Fibroblast of lung (primary cell): ENCODE measurements at regions not wholly inside any gene's neighbourhood (a gene's known extent, or its start where the extent isn't known, plus 50 kb on each side); places are given as distances from the start of the nearest gene placed in this dataset.

Experiments used
- DNase-seq, 2 donors: peaks; one replicate each; pipeline versions ENCODE4 v3.0.0 to v3.0.0-alpha.2; 2010; ENCODE audit warnings: low read depth in 2 of 2
- H2AFZ ChIP-seq: 2 replicates; pipeline ENCODE4 v1.5.1; 2012; ENCODE audit warnings: low read length, control low read depth, inconsistent platforms
- H3K27ac ChIP-seq: 2 replicates; pipeline ENCODE4 v1.5.1; 2011; ENCODE audit warnings: low read length, control low read depth; ENCODE audit not compliant: insufficient read depth
- H3K27me3 ChIP-seq: 2 replicates; pipeline ENCODE4 v1.5.1; 2011; ENCODE audit warnings: mild to moderate bottlenecking, low read length; ENCODE audit not compliant: control insufficient read depth, insufficient read depth
- H3K36me3 ChIP-seq: 2 replicates; pipeline ENCODE4 v1.5.1; 2011; ENCODE audit warnings: low read length; ENCODE audit not compliant: control insufficient read depth, insufficient read depth
- H3K4me1 ChIP-seq: 2 replicates; pipeline ENCODE4 v1.5.1; 2011; ENCODE audit warnings: low read length; ENCODE audit not compliant: control insufficient read depth, insufficient read depth; ENCODE audit errors: extremely low read depth
- H3K4me2 ChIP-seq: 2 replicates; pipeline ENCODE4 v1.5.1; 2011; ENCODE audit warnings: low read length, control low read depth; ENCODE audit not compliant: insufficient read depth; ENCODE audit errors: extremely low read depth
- H3K4me3 ChIP-seq, 4 experiments: fragments of 200-600 bp in 1 of 4; sonication (generic) in 1 of 4; replicated peaks in 1 of 4; 2 replicates each; pipeline ENCODE4 v1.5.1; 2011 to 2016; ENCODE audit warnings: low read length in 4 of 4, low read depth in 3 of 4, mild to moderate bottlenecking in 3 of 4, control low read depth in 2 of 4, inconsistent platforms in 1 of 4, mixed read lengths in 1 of 4; ENCODE audit not compliant: insufficient read depth in 1 of 4; ENCODE audit errors: control extremely low read depth in 1 of 4
- H3K79me2 ChIP-seq: 2 replicates; pipeline ENCODE4 v1.5.1; 2012; ENCODE audit warnings: mild to moderate bottlenecking, low read length, inconsistent platforms; ENCODE audit not compliant: control insufficient read depth, insufficient read depth
- H3K9ac ChIP-seq: 2 replicates; pipeline ENCODE4 v1.5.1; 2011; ENCODE audit warnings: mild to moderate bottlenecking, low read length, control low read depth; ENCODE audit not compliant: insufficient read depth
- H3K9me3 ChIP-seq: 2 replicates; pipeline ENCODE4 v1.5.1; 2012; ENCODE audit warnings: low read depth, low read length; ENCODE audit not compliant: control insufficient read depth, insufficient read depth
- H4K20me1 ChIP-seq: 2 replicates; pipeline ENCODE4 v1.5.1; 2011; ENCODE audit warnings: low read length; ENCODE audit not compliant: control insufficient read depth, insufficient read depth; ENCODE audit errors: extremely low read depth
- EZH2 ChIP-seq: IDR thresholded peaks from 2 replicates; pipeline ENCODE4 v1.5.1; 2012; ENCODE audit warnings: low read length, control low read depth, mild to moderate bottlenecking; ENCODE audit errors: missing control alignments
- TF ChIP-seq, protein P1 (sequence below), 2 donors: IDR thresholded peaks in 1 of 2; conservative IDR thresholded peaks in 1 of 2; 1 replicate in 1 of 2; 2 replicates in 1 of 2; pipeline ENCODE4 v1.5.1; 2011 to 2012; ENCODE audit warnings: low read length in 2 of 2, control low read depth in 1 of 2, inconsistent platforms in 1 of 2, low read depth in 1 of 2, mild to moderate bottlenecking in 1 of 2

DNA sequence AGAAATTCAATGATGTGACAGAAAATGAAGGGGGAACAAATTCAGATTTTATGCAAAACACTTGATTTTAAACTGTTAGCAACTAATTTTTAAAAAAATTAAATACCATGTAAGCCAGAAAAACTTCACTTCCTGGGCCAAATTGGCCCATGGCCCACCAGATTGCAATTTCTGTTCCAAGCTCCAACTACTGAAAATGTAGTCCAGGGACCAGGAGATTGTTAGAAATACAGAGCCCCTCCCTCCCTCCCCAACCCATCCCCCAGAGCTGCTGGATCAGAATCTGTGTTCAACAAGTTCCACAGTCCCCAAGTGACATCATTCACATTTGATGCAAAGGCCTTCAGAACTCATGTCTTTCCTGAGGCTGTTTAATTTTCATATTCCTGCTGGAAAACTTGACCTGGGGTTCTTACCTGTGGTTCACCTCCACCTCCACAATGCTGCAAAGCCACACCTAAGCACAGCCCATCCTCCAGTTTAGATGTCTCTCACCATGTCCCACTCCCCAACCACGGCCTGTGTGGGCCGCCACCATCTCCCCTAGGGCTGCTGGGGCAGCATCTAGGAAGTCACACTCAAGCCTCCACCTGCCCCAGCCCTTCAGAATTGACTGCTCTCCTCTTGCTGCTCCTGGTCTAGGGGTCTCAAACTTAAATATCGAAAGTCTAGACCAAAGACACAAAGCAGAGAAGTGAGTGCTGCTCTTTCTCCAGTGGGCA lies 482.0 kb downstream of the UQCRFS1 start:
- TF ChIP-seq, protein P1, sequence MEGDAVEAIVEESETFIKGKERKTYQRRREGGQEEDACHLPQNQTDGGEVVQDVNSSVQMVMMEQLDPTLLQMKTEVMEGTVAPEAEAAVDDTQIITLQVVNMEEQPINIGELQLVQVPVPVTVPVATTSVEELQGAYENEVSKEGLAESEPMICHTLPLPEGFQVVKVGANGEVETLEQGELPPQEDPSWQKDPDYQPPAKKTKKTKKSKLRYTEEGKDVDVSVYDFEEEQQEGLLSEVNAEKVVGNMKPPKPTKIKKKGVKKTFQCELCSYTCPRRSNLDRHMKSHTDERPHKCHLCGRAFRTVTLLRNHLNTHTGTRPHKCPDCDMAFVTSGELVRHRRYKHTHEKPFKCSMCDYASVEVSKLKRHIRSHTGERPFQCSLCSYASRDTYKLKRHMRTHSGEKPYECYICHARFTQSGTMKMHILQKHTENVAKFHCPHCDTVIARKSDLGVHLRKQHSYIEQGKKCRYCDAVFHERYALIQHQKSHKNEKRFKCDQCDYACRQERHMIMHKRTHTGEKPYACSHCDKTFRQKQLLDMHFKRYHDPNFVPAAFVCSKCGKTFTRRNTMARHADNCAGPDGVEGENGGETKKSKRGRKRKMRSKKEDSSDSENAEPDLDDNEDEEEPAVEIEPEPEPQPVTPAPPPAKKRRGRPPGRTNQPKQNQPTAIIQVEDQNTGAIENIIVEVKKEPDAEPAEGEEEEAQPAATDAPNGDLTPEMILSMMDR (conservative IDR thresholded peaks at IDR 0.05 in 1 of 2, IDR thresholded peaks at IDR 0.05 in 1 of 2; ENCODE audit: low read depth in 1 of 2, low read length in 2 of 2) = no peak
- no peak for TF ChIP-seq EZH2
- H3K36me3 ChIP-seq = no peaks in the 10 kb centered on the region
- no peak overlapping the region for H3K9ac ChIP-seq
- H3K27me3 ChIP-seq = no peaks in the 10 kb centered on the region
- no peak for DNase-seq
- no peaks in the 10 kb centered on the region for H4K20me1 ChIP-seq
- no peaks in the 10 kb centered on the region for H3K79me2 ChIP-seq
- H3K4me2 ChIP-seq = no peak overlapping the region
- no peaks in the 10 kb centered on the region for H3K9me3 ChIP-seq
- no peaks in the 10 kb centered on the region for H3K4me1 ChIP-seq
- no peak overlapping the region for H3K27ac ChIP-seq
- no peak overlapping the region for H2AFZ ChIP-seq
- no peak overlapping the region for H3K4me3 ChIP-seq

DNA sequence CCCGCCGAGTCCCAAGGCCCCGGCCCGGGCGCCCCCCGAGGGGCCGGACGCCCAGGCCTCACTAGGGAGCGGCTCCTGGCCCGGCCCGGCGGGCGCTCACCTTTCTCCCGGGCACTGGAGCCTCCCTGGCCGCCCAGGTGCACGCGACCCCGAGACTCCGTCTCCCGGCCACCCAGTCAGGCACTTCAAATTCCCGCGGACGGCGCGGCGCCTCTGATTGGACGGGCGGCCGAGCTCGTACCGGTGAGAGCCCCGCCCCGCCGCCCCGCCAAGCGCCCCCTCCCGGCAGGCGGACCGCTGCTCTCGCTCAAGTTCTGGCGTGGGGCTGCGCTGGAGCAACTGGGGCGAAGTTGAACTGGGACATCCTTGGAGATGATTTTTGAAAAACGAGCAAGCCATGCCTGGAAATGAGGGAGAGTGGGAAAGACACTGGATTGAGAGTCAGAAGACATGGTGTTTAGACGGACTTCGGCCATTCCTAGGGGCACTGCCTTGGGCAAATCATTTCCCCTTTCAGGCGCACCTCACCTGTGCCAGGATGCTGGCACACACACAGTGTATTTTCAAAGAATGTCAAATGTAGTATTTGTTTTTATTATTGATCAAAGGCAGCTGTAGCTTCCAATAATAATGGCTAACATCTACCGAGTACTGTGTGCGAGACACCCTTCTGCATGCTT lies 485.3 kb downstream of the UQCRFS1 start:
- Histone ChIP-seq H3K79me2 (no peaks in the 10 kb centered on the region), H3K4me1 (no peaks in the 10 kb centered on the region), H3K27me3 (no peaks in the 10 kb centered on the region), H2AFZ (no peak overlapping the region), H3K4me3 (peak overlapping the region in 2 of 4 experiments; percentile 38 to 48), H3K4me2 (peak overlapping the region; percentile 4), H3K9me3 (no peaks in the 10 kb centered on the region), H3K36me3 (no peaks in the 10 kb centered on the region), H3K9ac (no peak overlapping the region), H4K20me1 (no peaks in the 10 kb centered on the region), H3K27ac (no peak overlapping the region)
- TF ChIP-seq, protein P1 (conservative IDR thresholded peaks at IDR 0.05 in 1 of 2, IDR thresholded peaks at IDR 0.05 in 1 of 2; ENCODE audit: low read depth in 1 of 2, low read length in 2 of 2) = peak; percentile 21 to 27
- TF ChIP-seq EZH2 = no peak
- peak; percentile 32 to 34 for DNase-seq

DNA sequence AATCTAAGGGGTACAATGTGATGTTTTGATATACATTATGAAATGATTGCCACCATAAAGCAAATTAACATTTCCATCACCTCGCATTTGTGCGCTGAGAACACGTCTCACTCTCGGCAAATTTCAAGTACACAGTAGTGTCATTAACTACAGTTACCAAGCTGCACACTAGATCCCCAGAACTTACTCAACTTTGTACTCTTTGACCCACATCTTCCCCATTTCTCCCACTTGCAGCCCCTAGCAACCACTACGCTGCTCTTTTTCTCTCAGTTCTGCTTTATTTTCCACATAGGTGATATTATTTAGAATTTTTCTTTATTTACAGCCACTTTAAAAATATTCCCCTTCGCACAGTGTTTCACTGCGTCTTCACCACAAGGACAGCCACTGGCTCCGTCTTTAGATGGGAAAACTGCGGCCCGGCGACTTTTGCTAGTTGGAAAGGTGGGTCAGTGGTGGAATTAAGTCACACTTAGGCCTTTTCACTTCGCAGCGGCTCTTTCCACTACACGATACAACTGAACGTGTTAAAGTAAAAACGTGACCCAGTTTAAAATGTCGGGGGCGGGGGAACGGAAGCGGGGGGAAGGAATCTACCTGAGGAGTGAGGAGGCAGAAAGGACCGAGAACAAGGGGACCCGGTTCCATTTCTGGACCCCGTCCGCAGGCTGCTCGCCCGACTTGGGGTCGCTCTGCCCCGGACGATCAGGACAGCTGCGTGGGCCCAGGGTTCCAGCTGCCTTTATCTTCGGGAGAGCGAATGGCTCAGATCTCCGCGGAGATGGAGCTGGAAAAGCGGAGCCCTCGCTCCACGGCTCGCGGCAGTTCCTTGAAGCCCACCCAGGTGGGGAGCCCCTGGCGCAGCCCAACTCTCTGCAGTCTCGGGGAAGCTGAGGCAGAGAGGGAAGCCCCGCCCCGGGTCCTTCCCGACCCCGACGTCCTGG lies 486.1 kb downstream of the UQCRFS1 start:
- peak overlapping the region; percentile 40 for H3K4me2 ChIP-seq
- no peak for DNase-seq
- no peak overlapping the region for H3K9ac ChIP-seq
- no peaks in the 10 kb centered on the region for H3K9me3 ChIP-seq
- no peak overlapping the region for H3K27ac ChIP-seq
- H2AFZ ChIP-seq = no peak overlapping the region
- H3K4me1 ChIP-seq = no peaks in the 10 kb centered on the region
- H3K4me3 ChIP-seq = peak overlapping the region in 2 of 4 experiments; percentile 43 to 48
- no peaks in the 10 kb centered on the region for H3K27me3 ChIP-seq
- H3K79me2 ChIP-seq = no peaks in the 10 kb centered on the region
- no peaks in the 10 kb centered on the region for H4K20me1 ChIP-seq
- H3K36me3 ChIP-seq = no peaks in the 10 kb centered on the region
- no peak for TF ChIP-seq EZH2
- TF ChIP-seq, protein P1 (conservative IDR thresholded peaks at IDR 0.05 in 1 of 2, IDR thresholded peaks at IDR 0.05 in 1 of 2; ENCODE audit: low read depth in 1 of 2, low read length in 2 of 2) = no peak
